Suppressor macrophage treated with lipopolysaccharide for 1 hour (primary cell): ENCODE measurements at regions not wholly inside any gene's neighbourhood (a gene's known extent, or its start where the extent isn't known, plus 50 kb on each side); places are given as distances from the start of the nearest gene placed in this dataset.

Experiments
- DNase-seq, 3 donors: peaks; one replicate each; pipeline ENCODE4 v3.0.0-alpha.2; 2020 to 2022

DNA sequence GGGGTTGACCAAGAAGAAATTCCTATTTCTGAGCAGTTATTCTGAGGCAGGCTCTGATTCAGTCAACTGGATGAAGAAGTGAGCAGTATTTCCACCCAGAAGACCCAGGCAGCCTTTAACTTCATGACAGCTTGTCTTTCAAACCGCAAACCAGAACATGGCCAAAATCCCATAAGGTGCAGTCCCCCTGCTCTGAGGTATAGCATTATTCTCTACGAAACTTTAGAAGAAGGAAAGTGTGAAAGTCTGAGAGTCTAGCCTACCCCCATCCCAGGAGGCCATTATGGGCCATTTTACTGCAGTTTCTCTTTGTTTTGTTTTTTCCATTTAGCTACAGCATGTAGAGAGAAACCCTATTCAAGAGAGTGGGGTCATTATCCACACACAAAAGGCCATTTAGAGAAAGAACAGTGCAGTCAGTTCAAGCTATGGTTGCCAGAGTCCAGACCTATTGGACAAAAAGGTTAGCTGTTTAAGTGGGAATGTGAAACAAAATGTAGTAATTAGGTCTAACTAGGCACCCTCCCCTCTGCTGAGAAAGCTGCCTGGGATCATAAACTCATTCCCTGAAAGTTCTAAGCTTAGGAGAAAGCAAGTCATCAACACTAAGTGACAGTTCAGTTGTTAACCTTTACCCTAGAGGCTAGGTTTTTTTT lies 52.1 kb upstream of the RASGEF1B start:
- DNase-seq = no peak

DNA sequence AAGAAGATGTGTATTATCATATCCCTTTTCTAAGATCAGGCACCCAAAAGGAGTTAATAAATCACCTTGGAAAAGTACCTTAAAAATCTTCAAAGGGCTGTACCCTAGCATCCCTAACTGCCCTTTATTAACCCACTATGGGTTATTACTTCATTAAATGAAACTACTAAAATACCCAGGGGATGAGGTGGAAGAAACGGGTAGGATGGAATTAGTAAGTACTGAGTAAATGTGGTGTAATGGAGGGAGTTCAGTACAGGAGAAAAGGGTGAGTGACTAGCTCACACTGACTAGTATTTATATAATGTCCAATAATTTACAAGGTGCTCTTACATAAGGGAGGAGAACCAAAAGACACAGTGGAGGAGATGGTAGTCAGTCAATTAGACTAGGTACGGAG lies 51.0 kb upstream of the RASGEF1B start:
- no peak for DNase-seq

DNA sequence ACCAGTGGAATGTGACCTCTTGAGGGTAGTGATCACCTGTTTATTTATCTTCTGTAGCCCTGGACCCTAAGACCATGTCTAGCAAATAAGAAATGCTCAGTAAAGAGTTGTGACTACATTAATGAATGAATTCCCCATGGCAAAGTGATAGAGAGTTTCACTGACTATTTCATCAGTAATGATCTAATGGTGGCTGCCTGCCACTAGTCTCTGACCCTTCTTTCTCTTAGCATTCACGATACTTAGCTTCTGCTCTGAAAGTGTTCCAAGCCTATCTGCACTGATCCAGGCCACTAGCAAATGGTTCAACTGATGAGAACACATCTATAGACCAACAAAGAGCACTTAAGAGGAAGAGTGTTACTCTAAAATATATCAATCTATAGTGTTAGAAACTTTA lies 50.0 kb upstream of the RASGEF1B start:
- no peak for DNase-seq
